DOHH2 (cell line): ENCODE measurements at regions not wholly inside any gene's neighbourhood (a gene's known extent, or its start where the extent isn't known, plus 50 kb on each side); places are given as distances from the start of the nearest gene placed in this dataset.

Experiments used
- H3F3A ChIP-seq: fragments of 200-600 bp; sonication (generic), shearing (Covaris generic); 2 replicates; pipeline ENCODE4 v1.6.0; 2016; ENCODE audit warnings: antibody characterized with exemption, mild to moderate bottlenecking; ENCODE audit not compliant: control insufficient read depth, insufficient read depth
- H3K27ac ChIP-seq: fragments of 200-600 bp; sonication (generic); 2 replicates; pipeline ENCODE4 v1.5.1; 2014; ENCODE audit warnings: low read depth, mild to moderate bottlenecking, low read length, moderate library complexity
- H3K27me3 ChIP-seq: fragments of 200-600 bp; sonication (generic); 2 replicates; pipeline ENCODE4 v1.6.1; 2014; ENCODE audit warnings: mild to moderate bottlenecking, low read length, mixed read lengths; ENCODE audit not compliant: control insufficient read depth
- H3K36me3 ChIP-seq: fragments of 200-600 bp; sonication (generic); 2 replicates; pipeline ENCODE4 v1.6.1; 2014; ENCODE audit warnings: mild to moderate bottlenecking, low read length, moderate library complexity, mixed read lengths; ENCODE audit not compliant: control insufficient read depth
- H3K4me1 ChIP-seq: fragments of 200-600 bp; sonication (generic); 2 replicates; pipeline ENCODE4 v1.6.1; 2014; ENCODE audit warnings: mild to moderate bottlenecking, low read length, mixed read lengths; ENCODE audit not compliant: control insufficient read depth
- H3K4me2 ChIP-seq: fragments of 200-600 bp; sonication (generic); 2 replicates; pipeline ENCODE4 v1.6.0; 2014; ENCODE audit warnings: mild to moderate bottlenecking, low read length, moderate library complexity
- H3K4me3 ChIP-seq: fragments of 200-600 bp; sonication (generic); 2 replicates; pipeline ENCODE4 v1.5.1; 2014; ENCODE audit warnings: mild to moderate bottlenecking, low read length, mixed read lengths
- H3K79me2 ChIP-seq: fragments of 200-600 bp; sonication (generic); 2 replicates; pipeline ENCODE4 v1.6.1; 2014; ENCODE audit warnings: mild to moderate bottlenecking, low read length, mixed read lengths; ENCODE audit not compliant: control insufficient read depth
- H3K9me2 ChIP-seq: fragments of 200-600 bp; sonication (generic); replicated peaks from 2 replicates; pipeline ENCODE4 v1.6.1; 2014; ENCODE audit warnings: mild to moderate bottlenecking, low read length, mixed read lengths; ENCODE audit not compliant: control insufficient read depth
- H3K9me3 ChIP-seq: fragments of 200-600 bp; sonication (generic); 2 replicates; pipeline ENCODE4 v1.6.1; 2014; ENCODE audit warnings: antibody characterized with exemption, low read length, mixed read lengths; ENCODE audit not compliant: control insufficient read depth, insufficient read depth
- H4K20me1 ChIP-seq: fragments of 200-600 bp; sonication (generic); 2 replicates; pipeline ENCODE4 v1.6.0; 2014; ENCODE audit warnings: low read depth, mild to moderate bottlenecking, antibody characterized with exemption, low read length, moderate library complexity; ENCODE audit not compliant: control insufficient read depth, insufficient read depth
- EZH2phosphoT487 ChIP-seq: fragments of 200-600 bp; sonication (generic); IDR thresholded peaks from 2 replicates; pipeline ENCODE4 v1.6.1; 2017; ENCODE audit warnings: borderline replicate concordance, mild to moderate bottlenecking, antibody characterized with exemption, low read length, moderate library complexity, mixed read lengths
- TF ChIP-seq, protein P1 (sequence below): fragments of 200-600 bp; sonication (generic); IDR thresholded peaks from one replicate; pipeline ENCODE4 v1.5.1; 2014; ENCODE audit warnings: antibody characterized with exemption, mild to moderate bottlenecking, low read depth, low read length; ENCODE audit not compliant: poor library complexity, severe bottlenecking

DNA sequence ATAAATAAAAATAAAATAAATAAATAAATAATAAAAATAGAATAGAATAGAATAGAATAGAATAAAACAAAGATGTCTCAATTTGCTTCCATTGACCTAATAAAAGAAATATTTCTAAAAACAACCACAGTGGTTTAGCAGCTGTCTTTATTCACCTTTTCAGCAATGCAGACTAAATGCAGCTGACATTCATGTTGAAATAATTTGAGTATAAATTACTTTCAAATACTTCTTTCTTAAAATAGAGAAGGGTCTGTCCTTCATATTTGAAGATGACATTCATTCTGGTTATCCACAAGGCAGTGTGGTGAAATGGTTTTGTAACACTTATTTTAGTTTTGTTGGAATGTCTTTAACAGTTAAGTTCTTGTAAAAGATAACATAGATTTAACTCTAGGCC is 469.4 kb downstream of the IRS1 start:
- H3K27ac ChIP-seq, result no peak overlapping the region
- H3K9me2 ChIP-seq, result no peaks in the 10 kb centered on the region
- no peak for TF ChIP-seq EZH2phosphoT487
- TF ChIP-seq, protein P1, sequence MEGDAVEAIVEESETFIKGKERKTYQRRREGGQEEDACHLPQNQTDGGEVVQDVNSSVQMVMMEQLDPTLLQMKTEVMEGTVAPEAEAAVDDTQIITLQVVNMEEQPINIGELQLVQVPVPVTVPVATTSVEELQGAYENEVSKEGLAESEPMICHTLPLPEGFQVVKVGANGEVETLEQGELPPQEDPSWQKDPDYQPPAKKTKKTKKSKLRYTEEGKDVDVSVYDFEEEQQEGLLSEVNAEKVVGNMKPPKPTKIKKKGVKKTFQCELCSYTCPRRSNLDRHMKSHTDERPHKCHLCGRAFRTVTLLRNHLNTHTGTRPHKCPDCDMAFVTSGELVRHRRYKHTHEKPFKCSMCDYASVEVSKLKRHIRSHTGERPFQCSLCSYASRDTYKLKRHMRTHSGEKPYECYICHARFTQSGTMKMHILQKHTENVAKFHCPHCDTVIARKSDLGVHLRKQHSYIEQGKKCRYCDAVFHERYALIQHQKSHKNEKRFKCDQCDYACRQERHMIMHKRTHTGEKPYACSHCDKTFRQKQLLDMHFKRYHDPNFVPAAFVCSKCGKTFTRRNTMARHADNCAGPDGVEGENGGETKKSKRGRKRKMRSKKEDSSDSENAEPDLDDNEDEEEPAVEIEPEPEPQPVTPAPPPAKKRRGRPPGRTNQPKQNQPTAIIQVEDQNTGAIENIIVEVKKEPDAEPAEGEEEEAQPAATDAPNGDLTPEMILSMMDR, result no peak
- no peaks in the 10 kb centered on the region for H3K36me3 ChIP-seq
- H3K4me3 ChIP-seq, result no peak overlapping the region
- no peaks in the 10 kb centered on the region for H3K9me3 ChIP-seq
- no peaks in the 10 kb centered on the region for H3K27me3 ChIP-seq
- no peaks in the 10 kb centered on the region for H3K4me1 ChIP-seq
- no peaks in the 10 kb centered on the region for H3K79me2 ChIP-seq
- no peaks in the 10 kb centered on the region for H4K20me1 ChIP-seq
- H3K4me2 ChIP-seq, result no peak overlapping the region
- no peaks in the 10 kb centered on the region for H3F3A ChIP-seq

DNA sequence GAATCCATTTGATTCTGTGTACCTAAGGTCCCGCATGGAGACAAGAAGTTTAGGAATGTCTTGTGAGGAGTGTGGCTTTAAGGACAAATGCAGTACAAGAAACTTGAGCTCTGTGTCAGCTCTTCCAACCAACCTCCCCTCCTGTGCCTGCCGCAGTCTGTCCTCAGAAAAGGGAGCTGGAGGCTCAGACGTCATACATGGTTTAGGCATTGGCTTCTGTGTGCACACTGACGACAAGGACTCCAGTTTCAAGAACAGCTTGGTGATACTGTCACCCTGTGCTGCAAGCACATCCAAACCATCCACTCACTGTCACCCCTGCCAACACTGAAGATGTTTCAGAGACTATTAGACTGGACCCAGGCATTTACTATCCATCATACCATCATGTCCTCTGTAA is 470.4 kb downstream of the IRS1 start:
- Histone ChIP-seq H3K4me3 (no peak overlapping the region), H3F3A (no peaks in the 10 kb centered on the region), H3K4me2 (no peak overlapping the region), H3K36me3 (no peaks in the 10 kb centered on the region), H3K27me3 (no peaks in the 10 kb centered on the region), H4K20me1 (no peaks in the 10 kb centered on the region), H3K27ac (no peak overlapping the region), H3K9me3 (no peaks in the 10 kb centered on the region), H3K4me1 (no peaks in the 10 kb centered on the region), H3K9me2 (no peaks in the 10 kb centered on the region), H3K79me2 (no peaks in the 10 kb centered on the region)
- TF ChIP-seq, protein P1, result no peak
- TF ChIP-seq EZH2phosphoT487, result no peak

GRCh38 chr2:226327830-226328229 is 471.8 kb downstream of the IRS1 start:
- H4K20me1 ChIP-seq, result no peaks in the 10 kb centered on the region
- no peak overlapping the region for H3K27ac ChIP-seq
- H3K4me2 ChIP-seq, result no peak overlapping the region
- no peaks in the 10 kb centered on the region for H3K27me3 ChIP-seq
- no peaks in the 10 kb centered on the region for H3K4me1 ChIP-seq
- TF ChIP-seq, protein P1, result no peak
- no peak for TF ChIP-seq EZH2phosphoT487
- H3K36me3 ChIP-seq, result no peaks in the 10 kb centered on the region
- no peaks in the 10 kb centered on the region for H3K79me2 ChIP-seq
- H3K4me3 ChIP-seq, result no peak overlapping the region
- H3K9me3 ChIP-seq, result no peaks in the 10 kb centered on the region
- no peaks in the 10 kb centered on the region for H3F3A ChIP-seq
- no peaks in the 10 kb centered on the region for H3K9me2 ChIP-seq

GRCh38 chr2:226325526-226325925 is 474.1 kb downstream of the IRS1 start:
- TF ChIP-seq, protein P1, result no peak
- TF ChIP-seq EZH2phosphoT487, result no peak
- Histone ChIP-seq H3K9me3 (no peaks in the 10 kb centered on the region), H3K27me3 (no peaks in the 10 kb centered on the region), H3K4me2 (no peak overlapping the region), H3K9me2 (no peaks in the 10 kb centered on the region), H3F3A (no peaks in the 10 kb centered on the region), H3K27ac (no peak overlapping the region), H3K79me2 (no peaks in the 10 kb centered on the region), H3K4me3 (no peak overlapping the region), H3K4me1 (no peaks in the 10 kb centered on the region), H3K36me3 (no peaks in the 10 kb centered on the region), H4K20me1 (no peaks in the 10 kb centered on the region)
